ENCODE measurements at regions not wholly inside any gene's neighbourhood (a gene's known extent, or its start where the extent isn't known, plus 50 kb on each side); places are given as distances from the start of the nearest gene placed in this dataset.

GRCh38 chr6:6781873-6782227 is 193.3 kb downstream of the LY86 start:
- no peak for TF ChIP-seq RFX5 (IDR thresholded peaks at IDR 0.05; ENCODE audit: low read length)
- no peak for TF ChIP-seq CTCF (IDR thresholded peaks at IDR 0.05)
- TF ChIP-seq REST (IDR thresholded peaks at IDR 0.05; ENCODE audit: low read depth, low read length), result no peak
- no peak for TF ChIP-seq YY1 (IDR thresholded peaks at IDR 0.05; ENCODE audit: low read depth)
- no peak for TF ChIP-seq JUND (IDR thresholded peaks at IDR 0.05)

Data from SK-N-SH (cell line).